OCI-LY3 (cell line): ENCODE measurements at regions not wholly inside any gene's neighbourhood (a gene's known extent, or its start where the extent isn't known, plus 50 kb on each side); places are given as distances from the start of the nearest gene placed in this dataset.

ENCODE experiments used
- CTCF ChIP-seq: fragments of 200-600, 300-600 bp; sonication (generic); IDR thresholded peaks from 2 replicates; pipeline ENCODE4 v1.5.1; 2014; ENCODE audit warnings: antibody characterized with exemption, low read length, low read depth
- EZH2phosphoT487 ChIP-seq: fragments of 200-600 bp; shearing (Covaris generic); IDR thresholded peaks from 2 replicates; pipeline ENCODE4 v1.6.1; 2018; ENCODE audit warnings: antibody characterized with exemption, mixed run types, low read depth

DNA sequence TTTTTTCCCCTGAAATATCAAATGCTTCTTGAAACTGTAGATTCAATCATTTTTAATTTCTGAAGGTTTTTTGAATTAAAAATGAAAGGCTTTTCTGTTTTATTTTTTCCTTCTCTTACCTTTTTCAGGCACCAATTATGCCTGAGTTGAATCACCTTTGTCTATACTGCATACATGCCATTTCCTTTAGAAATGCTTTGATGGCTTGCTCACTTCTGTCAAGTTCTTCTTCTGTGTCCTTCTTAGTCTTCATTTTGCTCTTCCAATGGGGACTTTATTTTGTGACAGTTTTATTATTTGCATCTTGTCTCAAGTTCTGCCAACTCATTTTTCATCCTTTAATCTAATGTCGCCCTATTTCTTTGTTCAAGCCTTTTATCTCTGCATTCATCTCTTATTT is 121.9 kb upstream of the PRL start:
- TF ChIP-seq CTCF: no peak
- no peak for TF ChIP-seq EZH2phosphoT487
